NCI-H2107 treated with DMSO at 0.1 percent for 48 hours (cell line): ENCODE measurements at regions not wholly inside any gene's neighbourhood (a gene's known extent, or its start where the extent isn't known, plus 50 kb on each side); places are given as distances from the start of the nearest gene placed in this dataset.

Experiments used
- DNase-seq: peaks from one replicate; lab custom pipeline; 2025; ENCODE audit not compliant: unreplicated experiment; lab: John Stamatoyannopoulos, UW

GRCh38 chr9:115209601-115210306 is 91.8 kb upstream of the TNC start:
- DNase-seq, result no peak

GRCh38 chr9:115210699-115211098 is 92.7 kb upstream of the TNC start:
- no peak for DNase-seq

DNA sequence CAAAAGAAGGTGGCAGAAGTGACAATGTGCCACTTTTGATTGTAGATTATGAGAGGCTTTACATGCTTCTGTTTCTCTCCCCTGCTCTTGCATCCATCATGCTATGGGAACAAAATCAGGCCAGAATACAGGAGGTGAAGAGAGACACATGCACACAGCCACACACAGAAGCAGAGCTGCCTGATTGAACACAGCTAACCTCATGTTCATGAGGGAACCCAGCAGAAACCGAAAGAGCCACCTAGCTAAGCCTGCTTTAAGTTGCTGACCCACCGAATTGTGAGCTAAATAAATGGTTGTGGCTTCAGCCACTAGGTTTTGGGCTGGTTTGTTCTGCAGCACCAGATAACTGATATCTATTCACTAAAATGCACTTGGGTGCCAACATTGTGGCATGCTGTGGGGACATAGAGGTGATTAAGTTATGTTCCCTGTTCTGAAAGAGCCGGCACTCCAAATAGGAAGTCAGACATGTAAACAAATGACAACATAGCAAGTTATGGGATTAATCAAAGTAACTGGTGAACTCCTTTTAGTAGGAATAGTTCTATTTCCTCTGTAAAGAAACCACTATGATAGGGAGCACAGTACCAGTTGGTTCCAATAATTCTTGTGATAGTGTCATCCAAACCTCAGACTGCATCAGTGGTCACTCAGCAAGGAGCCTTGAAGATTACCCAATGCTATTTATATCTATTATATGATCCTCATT is 93.6 kb upstream of the TNC start:
- DNase-seq, result no peak

DNA sequence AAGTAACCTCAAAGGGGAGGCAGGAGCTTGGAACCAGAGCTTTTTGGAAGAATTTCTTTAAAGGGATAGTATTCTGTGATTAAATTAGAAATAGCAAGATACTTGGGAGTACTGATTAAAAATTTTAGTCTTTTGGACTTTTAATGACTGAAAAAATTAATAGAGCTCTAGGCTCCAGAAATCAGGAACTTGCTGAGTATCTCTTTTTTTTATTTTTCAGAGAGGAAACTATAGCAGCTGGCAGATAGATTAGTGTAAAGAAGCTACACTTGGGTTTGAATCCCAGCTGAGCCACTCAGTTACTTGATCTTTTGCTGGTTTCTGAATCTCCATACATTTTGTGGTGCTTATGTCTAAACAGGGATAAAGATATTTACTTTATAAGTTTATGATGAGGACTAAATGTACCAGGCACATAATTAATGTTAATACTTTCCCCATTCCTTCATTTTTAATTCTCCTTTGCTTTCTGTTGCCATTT is 94.2 kb upstream of the TNC start:
- DNase-seq, result no peak

- DNase-seq, result no peak
Measured at GRCh38 chr9:115212832-115213231, 94.9 kb upstream of the TNC start.

DNA sequence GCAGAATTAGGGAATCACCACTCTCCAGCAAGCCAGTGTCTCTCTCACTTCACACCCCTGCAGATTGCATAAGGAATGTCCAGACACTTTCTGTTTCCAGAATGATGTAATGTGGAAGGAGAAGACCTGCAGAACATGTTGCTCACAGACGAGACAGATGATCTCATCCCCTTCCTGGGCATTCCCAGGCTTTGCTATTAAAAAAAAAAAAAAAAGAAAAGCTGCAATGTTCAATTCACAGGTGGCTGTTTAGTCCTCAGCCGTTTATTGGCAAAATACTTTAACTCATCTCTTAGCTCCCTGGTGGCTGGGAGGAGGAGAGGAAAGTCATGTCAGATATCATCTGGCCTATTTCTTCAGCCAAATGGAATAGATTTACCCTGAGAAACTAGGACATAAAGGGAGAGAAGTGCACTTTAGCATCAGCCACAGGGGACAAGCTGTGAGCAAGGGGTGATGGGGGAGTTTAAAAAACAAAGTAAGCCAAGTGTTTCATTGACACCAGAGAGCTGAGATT is 95.9 kb upstream of the TNC start:
- no peak for DNase-seq

- no peak for DNase-seq
Measured at GRCh38 chr9:115216873-115217272, 98.9 kb upstream of the TNC start.

DNA sequence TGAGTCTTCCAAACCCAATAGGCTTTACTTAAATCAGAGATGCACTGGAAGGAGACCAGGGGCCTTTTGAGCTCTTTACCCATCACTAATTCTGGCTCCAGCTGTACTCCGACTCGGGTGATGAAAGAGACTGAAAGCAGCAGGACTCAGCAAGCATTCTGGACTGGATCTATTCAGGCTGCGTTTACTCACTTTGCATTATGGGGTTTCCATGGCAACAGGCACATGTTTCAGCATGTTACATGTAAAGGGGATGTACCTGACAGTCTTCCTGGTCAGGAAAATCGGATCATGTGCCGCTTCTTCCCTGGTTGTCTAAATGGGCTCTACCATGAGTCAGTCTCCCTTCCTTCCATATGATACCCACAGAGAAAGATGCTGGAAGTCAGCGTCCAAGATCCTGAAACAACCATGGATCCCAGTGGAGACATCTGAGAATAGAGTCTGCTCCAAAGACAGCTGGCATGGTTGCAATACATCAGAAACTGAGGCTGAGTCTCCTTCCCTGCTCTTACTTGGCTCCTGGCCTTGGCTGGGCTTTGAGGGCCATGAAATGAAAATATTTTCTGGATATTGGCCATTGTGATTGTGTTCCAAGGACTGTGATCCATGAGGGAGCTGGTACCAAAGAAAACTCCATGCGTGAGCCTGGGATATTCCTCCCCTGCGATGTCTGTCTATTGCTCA is 102.5 kb upstream of the TNC start:
- DNase-seq, result no peak

- DNase-seq, result no peak
Measured at GRCh38 chr9:115223471-115223870, 105.5 kb upstream of the TNC start.

DNA sequence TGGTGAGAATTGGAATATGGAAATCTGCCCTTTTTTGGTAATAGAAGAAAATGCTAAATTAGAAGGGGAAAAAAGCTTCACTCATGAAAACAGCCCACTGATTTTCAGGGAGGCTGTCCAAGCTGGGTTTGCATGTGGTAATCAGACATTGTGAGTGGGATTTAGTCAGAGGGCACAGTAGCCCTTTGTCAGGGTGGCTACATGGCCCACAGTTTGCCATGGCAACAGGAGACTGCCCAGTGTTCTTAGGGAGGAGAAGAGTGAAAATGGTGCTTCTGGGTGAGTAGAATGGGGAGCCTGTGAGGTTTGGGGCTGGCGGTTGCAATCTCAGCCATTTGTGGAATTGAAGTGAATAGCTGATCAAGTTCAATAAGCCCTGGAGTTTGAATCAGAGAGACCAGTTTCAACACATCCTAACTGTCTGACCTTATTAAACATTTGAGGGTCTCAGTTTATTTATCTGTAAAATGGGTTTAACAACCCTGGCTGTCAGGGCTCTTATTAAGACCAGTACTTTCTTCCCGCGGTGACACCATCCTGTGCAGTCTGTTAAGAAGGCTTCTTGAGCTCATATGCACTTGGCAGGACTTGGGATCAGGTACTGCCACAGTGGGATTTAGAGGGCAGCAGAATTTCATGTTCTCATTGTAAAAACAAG is 107.6 kb upstream of the TNC start:
- no peak for DNase-seq

GRCh38 chr9:115226152-115226551 is 108.2 kb upstream of the TNC start:
- no peak for DNase-seq

DNA sequence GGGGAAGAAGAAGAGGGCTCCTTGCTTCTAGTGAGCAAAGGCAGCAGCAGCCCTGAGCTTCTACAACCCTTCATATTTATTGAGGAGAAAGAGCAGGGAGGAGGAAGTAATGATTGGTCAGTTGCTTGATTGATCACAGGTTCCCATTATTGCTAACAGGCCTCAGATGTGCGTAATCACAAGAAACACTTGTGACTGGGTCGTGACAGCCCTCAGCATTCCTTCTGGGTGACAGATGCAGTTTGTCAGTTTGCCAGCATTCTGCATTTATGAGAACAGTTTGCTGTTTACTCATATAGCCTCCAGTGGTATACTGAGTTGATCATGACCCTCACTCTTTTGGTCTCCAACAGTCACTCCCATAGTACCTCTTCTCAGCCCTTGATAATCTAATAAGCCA is 111.5 kb upstream of the TNC start:
- DNase-seq, result no peak

GRCh38 chr9:115230924-115231515 is 113.1 kb upstream of the TNC start:
- no peak for DNase-seq

DNA sequence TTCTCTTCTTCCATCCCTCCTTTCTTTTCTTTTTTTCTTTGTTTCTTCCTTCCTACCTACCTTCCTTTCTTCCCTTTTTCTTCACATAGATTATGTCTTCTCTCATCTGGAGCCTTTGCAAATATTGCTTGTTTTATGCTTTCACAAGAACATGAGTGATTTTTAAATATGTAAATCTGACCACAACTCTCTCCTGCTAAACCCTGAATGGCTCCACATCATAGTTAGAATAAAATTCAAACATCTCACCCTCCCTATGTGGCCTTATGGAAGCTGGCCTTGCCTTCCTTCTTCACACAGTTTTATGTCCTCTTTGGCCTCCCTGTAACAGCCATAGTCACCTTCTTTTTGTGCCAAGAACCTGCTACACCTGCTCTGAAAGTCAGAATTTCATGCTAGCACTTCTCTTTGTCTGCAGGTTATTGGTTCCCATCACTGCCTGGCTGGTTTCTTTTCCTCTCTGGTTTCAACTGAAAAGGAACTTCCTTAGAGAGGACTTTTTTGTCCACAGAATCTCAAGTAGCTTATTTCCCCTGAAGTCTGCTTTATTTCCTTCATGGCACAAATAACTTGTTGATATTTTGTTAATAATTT is 114.3 kb upstream of the TNC start:
- no peak for DNase-seq

- no peak for DNase-seq
Measured at GRCh38 chr9:115234094-115234493, 116.1 kb upstream of the TNC start.

GRCh38 chr9:115235221-115235620 is 117.3 kb upstream of the TNC start:
- DNase-seq, result no peak

DNA sequence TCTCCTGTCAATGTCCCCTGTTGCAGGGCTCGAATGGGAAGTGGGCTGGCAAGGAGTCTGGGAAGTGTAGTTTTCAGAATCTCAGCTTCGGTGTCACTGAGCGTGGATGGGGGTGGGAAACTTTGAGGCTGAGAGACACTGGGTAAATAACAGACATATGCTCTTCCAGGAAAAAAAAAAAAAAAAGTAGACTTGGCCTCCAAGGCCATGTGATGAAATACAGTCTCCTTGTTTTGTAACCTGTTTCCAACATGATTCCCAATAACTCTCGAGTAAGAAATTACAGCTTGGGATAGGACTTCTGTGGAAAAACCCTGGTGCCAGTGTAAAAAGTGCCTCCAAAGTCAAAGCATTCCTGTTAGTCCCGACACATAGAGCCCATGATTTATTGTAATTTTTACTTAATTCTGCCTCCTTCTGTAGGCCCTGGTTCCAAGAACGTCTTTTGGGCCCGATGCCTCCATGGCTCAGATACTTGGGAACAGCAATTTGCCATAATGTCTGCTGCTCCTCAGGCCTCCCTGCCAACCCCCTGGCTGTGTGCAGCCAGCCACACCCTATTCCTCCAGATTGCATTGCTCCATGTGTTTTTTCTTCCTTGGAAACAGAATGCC is 119.5 kb upstream of the TNC start:
- DNase-seq, result no peak

DNA sequence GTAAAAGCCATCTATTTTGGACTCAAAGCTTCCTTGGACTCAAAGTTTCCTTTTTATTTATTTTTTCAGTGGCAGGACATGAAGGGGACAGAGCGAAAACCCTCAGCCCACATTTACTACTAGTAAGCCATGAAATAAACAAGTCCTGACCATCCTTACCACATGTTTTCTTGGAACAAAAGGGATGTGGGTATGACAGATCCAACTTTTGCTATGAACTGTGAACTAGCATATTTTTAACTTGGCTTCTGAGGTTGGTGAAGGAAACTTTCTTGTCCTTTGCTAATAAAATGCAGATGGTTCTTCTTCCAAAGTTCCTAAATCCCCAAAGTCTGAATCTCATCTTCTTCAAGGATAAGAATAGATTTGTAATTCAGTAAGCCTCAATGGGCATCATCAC is 122.7 kb upstream of the TNC start:
- no peak for DNase-seq

DNA sequence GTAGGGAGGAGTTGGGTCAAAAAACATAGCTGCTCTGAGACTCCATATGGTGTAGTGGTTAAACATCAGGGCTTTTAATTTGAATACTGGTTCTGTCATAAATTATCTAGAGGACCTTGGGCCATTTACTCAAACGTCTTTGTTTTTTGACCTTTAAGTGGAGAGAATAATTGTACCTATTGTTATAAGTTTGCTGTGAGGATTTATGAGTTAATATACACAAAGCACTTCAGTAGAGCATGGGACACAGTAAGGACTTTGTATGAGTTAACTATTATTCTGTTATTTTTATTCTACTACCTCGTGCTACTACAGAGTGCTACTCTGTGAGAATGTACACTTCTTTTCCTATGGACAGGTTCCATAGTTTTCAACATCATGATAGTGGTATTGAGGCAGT is 123.7 kb upstream of the TNC start:
- DNase-seq, result no peak

DNA sequence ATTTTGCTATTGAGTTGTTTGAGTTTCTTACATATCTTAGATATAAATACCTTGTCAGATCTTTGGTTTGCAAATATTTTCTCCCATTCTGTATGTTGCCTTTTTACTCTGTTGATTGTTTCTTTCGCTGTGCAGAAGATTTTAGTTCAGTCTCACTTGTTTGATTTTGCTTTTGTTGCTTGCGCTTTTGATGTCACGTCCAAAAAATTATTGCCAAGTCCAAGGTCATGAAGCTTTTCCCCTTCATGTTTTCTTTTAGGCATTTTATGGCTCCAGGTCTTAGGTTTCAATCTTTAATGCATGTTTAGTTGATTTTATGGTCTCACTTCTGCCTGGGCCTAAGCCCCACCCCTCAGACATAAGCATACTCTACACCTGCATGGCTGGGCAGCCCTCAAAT is 131.5 kb upstream of the TNC start:
- no peak for DNase-seq
